ENCODE measurements at regions not wholly inside any gene's neighbourhood (a gene's known extent, or its start where the extent isn't known, plus 50 kb on each side); places are given as distances from the start of the nearest gene placed in this dataset.

DNA sequence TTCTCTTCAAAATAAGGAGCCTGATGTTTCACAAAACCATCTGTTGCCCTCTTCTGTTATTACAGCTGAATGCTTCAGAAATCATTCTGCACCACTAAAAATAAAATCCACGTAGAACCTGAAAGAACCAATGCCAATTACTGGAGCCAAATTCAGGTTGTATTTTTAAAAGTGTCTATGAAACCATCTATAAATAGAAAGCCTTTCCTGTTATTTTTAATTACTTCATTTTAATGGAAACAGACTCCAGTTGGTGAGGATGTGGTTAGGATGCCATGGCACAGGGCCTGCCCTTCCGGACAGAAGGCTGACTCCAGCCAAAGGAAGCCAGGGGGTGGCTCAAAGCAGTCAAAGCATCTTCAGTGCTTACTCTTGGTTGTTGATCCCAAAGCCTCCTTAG, 119.8 kb downstream of the TENT4A start:
- no peak for DNase-seq (ENCODE audit: low read depth)

DNA sequence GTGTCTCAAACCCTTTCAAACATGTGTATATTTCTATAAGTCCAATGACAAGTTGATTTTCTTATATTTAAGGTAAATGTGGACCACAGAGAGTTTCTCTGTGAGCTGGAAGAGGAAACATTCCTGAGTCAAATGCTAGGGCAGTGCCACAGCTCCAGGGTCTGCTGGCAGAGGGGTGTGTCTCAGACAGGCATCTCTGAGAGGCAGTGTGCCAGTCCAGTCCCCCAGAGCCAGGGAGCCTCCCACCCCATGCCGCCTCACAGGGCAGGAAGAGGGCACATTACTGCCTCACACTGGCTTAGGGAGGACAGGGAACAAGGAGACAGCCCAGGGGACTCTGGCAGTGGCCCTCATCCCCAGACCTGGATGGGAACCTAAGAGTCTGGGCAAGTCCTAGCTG, 120.2 kb downstream of the TENT4A start:
- no peak for DNase-seq (ENCODE audit: low read depth)

DNA sequence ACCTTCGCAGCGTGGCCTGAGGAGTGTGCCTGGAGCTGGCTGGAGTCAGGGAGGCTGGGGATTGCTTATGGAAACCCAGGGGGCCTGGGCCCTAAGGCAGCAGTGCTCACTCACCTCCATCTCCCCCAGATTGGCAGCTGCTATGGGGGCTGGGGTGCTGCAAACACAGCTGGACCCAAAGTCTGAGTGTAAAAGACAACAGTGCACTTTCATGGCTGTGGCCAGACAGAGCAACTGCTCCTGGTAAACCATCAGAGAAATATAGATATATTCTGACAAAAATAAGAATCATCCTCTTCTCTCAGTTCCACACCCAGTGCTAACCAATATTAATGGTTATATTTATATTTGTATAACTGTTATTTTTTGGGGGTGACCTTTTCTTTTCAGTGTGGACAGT, 123.9 kb downstream of the TENT4A start:
- no peak for DNase-seq (ENCODE audit: low read depth)

DNA sequence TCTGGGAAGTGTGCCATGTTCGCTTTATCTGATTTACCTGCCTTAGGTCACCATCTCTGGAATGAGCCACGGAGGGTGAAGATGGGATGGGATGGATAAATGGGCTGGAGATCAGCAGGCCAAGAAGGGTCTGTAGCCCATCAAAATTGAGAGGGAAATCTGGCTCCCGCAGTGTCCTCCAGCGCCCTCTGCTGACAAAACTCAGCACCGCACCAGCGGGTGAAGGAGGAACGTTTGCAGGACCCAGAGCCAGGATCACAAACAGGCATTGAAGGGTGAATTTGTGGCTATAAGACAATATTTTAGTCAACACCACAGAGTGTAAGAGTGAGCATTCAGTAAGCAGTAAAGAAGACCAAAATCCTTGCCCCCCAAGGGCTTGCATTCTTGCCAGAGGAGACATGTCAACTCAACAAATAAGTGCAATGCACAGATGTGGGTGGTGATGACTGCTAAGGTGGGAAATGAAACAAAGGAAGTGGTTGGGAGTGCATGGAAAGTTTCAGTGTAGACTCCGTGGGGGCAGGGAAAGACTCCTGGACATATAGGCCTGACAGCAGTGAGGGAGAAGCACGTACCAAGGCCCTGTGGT, 124.4 kb downstream of the TENT4A start:
- DNase-seq (ENCODE audit: low read depth), result no peak

DNA sequence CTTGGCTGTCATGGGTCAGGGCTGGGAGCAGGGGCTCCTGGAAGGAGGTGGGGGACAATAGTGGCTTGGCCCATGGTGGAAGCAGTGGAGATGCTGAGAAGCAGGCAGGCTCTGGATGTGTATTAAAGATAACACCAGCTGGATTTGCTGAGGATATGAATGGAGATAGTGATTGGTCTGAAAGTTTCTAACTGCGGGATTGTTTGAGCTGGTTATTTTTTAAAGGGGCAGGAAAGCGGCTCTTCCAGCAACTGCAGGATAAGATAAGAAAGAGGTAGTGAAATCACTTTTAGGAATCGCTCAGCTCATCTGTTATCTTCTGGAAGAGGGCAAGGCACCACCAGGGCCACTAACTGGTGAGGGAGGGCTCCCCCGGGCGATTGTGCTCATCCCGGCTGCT, 125.5 kb downstream of the TENT4A start:
- DNase-seq (ENCODE audit: low read depth), result no peak

DNA sequence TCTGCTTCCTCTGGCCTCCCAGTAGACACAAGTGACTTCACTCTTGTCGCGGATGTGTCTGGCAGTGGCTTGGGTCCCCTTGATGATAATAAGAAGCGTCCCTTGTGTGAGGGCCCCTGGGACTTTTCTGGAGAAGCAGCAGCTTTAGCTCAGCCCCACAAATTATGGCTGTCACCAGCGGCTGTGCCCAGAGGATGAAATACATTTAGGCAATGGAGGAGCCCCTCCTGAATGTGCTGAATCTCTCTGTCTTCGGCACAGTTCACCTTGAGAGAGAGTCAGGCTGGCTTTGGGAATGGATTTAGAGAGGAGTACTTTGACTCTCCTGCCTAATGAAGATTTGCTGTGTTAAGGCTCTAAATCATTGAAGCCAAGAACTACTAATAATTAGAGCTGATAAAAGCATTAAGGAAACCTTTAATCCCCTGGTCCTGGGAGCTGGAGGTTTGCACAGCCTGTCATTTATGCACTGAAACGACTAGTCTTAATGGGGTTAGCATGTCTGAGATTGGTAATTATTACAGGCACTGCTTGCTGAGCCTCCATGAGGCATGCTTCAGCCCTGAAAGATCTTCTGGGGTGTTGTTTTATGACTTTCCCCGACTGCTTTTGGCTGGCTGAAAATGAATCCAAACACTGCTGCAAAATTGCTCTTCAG, 127.0 kb downstream of the TENT4A start:
- no peak for DNase-seq (ENCODE audit: low read depth)

DNA sequence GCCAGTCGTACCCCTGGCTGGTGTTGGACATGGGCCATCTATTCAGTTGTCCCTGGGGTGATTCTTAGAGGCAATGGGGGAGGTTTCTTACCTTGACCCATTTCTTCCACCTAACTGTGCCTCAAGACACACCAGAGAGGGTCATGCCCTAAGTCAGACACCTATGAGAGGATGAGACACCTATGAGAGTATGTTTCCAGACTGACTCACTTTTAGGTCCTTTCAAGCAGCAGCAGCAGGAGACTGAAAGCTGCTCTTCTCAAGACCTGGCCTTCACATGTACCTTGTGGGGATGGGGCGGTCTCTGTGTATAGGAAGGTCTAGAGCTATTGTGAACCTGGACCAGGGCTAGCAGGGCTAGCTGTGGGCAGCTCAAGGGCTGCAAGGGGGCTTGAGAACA, 130.1 kb downstream of the TENT4A start:
- DNase-seq (ENCODE audit: low read depth), result no peak

DNA sequence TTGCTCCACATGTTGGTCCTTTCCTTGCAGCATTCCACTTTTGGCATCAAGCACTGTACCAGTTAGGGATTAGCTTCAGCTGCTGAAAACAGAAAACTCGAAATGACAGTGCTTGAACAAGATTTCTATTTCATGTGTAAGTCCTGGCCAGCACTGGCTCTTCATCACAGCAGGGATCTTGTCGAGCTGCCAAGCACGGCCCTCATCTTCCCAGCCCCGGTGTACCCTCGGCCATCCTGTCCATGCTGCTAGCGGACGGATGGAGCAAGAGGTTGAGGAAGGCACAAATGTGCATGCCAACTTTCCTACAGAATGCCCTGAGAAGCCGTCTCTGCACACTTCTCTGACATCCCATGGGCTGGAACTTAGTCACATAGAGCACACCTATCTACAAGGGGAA, 130.6 kb downstream of the TENT4A start:
- DNase-seq (ENCODE audit: low read depth), result no peak

DNA sequence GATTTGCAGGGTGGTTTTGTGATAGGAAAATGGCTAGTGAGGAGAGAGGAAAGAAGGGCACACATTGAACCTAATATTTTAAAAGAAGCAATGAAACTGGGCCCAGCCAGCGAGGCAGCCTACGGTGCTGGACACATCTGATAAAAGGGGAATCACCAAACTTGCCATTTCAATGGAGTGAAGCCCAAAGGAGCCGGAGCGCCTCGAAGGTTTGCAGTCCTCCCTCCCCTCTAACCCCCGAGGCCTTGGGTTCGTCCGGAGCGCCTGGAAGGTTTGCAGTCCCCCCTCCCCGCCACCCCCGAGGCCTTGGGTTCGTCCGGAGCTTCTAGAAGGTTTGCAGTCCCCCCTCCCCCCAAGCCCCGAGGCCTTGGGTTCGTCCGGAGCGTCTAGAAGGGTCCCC, 132.6 kb downstream of the TENT4A start:
- no peak for DNase-seq (ENCODE audit: low read depth)

DNA sequence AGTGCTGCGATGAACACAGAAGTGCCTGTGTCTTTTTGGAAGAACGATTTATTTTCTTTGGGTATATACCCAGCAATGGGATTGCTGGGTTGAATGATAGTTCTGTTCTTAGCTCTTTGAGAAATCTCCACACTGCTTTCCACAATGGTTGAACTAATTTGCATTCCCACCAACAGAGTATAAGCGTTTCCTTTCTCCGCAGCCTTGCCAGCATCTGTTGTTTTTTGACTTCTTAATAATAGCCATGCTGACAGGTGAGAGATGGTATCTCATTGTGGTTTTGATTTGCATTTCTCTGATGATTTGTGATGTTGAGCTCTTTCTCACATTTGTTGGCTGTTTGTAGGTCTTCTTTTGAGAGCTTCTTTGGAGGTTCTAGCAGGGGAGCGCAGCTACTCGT, 134.6 kb downstream of the TENT4A start:
- DNase-seq (ENCODE audit: low read depth), result no peak

DNA sequence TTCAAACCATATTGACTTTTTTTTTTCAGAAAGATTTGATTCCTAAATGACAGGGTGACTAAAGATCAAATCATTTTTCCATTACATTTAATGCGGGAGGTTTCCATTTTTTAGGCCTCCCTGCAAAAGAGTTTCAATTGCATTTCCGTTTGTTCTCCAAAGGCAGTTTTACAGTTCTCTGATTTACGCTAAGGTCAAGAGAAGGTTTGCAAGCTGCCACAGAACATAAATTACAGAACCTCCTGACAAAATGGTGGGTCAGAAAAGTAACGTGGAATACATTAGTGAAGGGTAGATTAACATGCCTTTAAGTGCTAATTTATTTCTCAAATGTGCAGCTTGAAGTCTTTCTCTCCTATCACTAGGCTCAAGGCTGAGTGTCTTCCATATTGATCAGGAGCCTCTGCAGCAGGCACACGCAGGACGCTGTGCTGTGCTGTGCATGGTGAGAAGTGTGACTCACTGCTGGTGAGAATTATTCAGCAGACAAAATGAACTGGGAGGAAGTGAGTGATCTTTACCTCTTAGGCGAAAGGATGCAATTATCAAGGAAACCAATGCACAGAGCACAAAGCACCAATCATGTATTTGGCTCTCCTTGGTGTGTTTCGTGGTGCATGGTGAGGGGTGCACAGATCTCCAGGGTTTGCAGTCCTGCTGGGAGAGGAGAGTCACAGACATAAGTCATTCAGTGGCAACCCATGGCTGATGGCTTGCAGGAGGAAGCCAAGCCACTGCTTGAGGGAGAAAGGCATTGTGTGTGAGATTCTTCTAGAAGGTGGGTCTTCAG, 136.3 kb downstream of the TENT4A start:
- DNase-seq (ENCODE audit: low read depth), result no peak

DNA sequence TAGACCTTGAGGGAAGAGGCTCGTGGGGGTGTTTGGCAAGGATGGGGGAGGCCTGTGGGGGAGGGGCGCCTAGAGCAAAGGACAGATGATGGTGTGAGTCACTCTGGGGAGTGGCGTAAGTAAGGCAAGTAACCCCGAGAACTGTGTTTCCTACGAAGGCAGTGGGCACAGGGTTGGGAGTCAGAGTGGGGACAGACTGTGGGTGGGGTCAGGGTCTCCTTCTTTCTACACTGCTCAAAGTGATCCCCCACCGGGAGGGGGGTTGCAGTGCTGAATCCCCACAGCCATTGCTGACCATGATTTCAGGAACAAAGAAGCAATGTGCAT, 136.8 kb downstream of the TENT4A start:
- DNase-seq (ENCODE audit: low read depth), result no peak

DNA sequence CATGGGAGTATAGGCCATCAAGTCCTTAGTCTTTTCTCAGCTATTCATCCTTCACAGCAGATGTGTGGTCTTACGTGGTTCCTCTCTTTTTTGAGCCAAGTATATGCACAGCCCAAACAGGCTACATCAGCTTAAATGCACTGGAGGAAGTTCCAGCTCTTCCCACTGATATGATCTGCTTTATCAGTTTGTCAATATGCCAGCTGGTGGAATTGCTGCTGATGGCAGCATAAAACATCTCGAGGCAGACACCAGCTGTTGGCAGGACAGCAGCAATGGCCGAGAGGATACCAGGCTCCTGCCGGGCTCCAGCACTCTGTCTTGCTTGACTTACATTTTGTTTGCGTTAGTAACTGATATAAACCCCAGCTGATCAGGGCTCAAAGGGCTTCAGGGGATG, 143.4 kb downstream of the TENT4A start:
- DNase-seq (ENCODE audit: low read depth), result no peak

DNA sequence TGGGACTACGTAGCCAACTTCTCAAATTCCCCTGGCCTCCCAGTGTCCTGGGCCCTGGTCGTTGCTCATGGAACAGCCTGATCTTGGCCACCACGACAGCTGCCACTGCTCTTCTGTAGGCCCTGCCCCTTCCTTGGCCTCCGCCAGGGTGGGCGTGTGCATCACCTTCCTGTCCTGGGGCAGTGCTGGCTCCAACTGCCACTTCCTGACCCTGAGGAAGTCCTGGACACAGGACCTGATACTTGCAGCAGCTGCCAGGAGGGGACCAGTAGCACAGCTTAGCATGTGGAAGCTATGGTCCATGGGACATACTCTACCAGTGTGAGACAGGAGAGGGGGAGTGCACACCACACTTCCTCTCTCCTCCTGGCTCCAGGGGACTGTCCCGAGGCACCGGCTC, 145.2 kb downstream of the TENT4A start:
- DNase-seq (ENCODE audit: low read depth), result no peak

DNA sequence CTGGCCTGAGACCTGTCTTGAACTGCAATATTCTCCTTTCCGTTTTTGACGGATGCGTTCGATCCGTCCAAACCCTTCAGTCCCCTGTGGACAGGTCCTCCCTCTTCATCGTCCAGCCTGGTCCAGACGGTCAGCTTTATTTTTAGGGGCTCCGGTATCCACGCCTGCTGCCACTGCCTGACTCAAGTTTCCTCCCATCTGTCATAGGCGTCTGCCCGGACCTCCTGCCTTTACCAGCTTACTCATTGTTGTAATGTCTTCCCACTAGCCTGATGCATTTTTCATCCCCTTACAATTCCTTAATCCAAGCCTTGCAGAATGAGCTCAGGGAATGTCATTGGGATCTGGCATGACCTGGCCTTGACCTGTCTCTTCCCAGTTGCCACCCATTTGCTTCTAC, 145.8 kb downstream of the TENT4A start:
- DNase-seq (ENCODE audit: low read depth), result no peak

DNA sequence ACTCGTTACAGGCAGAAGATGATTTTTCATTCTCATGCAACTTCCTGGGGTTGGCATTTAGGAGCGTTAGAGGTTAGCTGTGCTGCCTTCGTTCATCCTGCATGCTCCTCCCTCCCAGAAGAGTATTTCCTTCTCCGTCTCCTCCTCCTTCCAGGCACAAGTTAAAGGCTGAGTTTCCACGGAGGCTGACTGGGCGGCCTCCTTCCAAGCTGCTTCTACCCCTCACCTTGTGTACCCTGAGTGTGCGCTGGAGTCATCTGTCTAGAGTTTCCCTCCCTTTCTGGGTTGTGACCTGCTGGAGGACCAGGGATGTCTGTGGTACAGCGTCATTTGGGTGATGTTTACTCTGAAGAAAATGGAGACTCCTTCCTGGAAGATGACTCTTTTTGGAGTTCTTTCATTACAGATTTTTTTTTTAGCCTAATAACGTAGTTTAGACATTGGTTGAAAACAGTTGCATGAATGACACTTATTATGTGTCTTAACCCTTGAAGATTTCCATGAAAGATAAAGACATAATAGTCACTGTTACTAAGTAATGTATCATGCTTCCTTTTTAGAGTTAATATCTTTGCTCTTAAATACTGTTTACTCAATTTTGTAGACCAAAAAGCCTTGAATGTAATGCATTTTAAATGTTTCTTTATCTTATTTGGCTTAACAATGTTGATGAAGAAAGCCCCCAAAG, 146.9 kb downstream of the TENT4A start:
- no peak for DNase-seq (ENCODE audit: low read depth)

DNA sequence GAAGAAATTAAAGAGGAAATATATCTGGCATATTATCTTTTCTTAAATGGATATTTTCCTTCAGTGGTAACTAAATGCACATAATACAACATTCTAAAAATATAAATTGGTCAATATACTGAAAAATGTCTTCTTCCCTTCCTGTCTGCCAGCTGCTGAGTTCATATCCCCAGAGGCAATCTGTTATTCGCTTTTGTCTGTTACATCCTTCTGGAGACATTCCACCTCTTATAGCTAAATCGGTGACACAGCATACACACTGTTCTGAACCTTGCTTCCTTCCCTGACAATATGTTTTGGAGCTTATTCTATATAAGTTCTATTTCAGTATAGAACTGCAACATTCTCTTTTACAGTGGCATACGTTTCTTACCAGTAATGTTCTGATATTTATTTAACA, 147.8 kb downstream of the TENT4A start:
- no peak for DNase-seq (ENCODE audit: low read depth)

DNA sequence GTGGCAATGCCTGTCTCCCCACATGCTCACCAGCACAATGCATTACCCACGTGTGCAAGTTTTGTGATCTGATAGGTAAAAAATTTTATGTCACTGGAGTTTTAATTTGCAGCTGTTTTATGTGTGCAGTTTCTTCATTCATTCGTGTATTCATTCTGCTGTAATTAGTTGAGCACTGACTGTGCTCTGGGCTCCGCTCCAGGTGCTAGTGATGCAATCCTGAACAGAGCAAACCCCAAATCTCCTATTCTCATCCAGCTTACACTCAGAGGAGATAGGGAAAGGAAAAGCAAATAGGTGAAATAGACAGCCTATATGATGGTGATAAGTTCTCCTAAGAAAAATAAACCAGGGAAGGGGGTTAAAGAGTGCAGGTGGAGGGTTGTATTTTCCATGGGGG, 148.4 kb downstream of the TENT4A start:
- DNase-seq (ENCODE audit: low read depth), result no peak

DNA sequence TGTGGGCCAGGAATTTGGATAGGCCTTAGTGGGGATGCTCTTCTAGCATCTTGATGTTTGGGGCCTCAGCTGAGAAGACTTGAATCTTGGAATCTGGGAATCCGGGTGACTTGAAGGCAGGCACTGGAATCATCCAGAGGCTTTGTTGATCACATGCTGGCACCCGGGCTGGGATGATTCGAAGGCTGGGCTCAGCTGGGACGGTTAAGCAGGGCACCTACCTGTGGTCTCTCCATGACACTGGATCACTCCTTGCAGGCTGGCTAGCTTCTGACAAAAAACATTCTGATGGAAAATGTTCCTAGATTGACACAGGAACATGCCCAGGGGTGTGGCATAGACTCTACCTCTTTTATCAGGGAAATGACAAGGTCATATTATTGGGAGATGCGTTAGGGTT, 149.1 kb downstream of the TENT4A start:
- no peak for DNase-seq (ENCODE audit: low read depth)

DNA sequence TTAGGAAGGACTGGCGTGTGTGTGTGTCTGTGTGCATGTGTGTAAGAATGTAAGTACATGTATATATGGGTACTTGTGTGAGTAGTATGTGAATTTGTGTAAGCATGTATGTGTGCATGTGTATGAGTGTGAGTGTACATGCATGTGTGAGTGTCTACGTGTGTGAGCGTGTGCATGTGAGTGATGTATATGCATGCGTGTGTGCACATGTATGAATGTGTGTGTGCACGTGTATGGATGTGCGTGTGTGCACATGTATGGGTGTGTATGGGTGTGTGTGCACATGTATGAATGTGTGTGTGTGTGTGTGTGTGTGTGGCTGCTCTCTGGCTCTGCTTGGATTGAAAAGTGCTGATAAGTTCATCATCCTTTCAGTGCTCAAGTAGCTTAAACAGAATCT, 154.5 kb downstream of the TENT4A start:
- no peak for DNase-seq (ENCODE audit: low read depth)

DNA sequence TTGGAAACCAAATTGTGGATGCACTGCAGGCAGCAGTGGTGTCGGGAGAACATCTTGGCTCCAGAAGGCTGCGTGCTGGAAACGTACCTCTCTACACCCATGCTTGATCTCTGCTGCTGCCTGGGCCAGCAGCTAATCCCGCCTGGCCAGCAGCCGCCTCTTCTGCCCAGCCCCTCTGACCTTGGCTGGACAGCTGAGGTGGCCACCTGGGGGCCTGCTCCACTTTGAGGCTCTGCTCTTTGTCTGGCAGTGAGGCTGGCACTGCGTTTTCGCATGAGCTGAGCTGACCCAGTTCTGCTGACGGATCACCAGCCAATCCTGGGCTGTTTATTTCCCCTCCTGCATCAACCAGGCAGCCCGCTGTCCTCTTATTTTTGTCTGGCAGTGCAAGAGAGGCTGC, 154.9 kb downstream of the TENT4A start:
- no peak for DNase-seq (ENCODE audit: low read depth)

DNA sequence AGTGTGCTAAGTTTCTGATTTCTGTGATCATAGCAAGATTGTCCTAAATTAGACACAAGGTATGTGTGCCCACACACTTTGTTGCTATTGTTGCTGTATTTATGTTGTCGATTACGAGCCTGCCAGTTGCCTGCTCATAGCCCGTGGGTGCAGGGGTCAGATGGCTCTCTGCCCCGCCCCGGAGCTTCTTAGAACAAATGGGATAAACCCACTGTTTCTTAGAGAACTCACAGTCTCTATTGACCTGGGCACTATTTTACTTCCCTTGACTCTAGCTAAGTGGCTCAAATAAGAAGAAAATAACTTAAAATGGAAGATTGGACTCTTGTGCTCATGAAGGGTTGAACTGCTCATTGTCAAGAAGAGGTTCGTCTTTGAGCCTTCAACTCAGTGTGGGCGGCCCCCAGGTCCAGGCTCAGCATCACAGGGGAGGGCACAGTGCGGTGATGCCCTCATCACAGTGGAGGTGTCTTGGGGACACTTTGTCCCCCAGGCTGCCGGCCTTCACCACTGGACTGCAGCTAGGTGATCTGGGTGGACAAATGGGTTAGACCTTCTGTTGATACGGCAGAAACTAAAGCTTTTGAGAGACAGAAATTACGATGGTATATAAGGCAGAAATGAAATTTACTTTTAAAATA, 155.5 kb downstream of the TENT4A start:
- no peak for DNase-seq (ENCODE audit: low read depth)

DNA sequence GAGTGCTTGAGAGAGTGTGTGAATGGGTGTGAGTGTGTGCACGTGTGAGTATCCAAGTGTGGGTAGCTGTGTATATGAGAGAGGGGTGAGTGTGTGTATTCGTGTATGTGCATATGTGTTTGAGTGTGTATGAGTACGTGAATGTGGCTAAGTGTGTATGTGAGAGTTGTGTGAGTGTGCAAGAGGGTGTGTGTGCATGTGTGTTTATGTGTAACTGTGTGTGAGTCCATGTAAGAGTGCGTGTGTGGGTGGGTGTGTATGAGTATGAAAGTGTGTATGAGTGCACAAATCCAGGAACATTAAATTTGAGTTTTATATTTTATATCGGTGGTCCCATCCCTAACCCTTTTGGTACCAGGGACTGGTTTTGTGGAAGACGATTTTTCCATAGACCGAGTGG, 156.4 kb downstream of the TENT4A start:
- DNase-seq (ENCODE audit: low read depth), result no peak

Data from T-helper 22 cell (primary cell).